MCF 10A (cell line): ENCODE measurements at regions not wholly inside any gene's neighbourhood (a gene's known extent, or its start where the extent isn't known, plus 50 kb on each side); places are given as distances from the start of the nearest gene placed in this dataset.

ENCODE experiments used
- BruUV-seq: library from RNA; stranded (reverse); fragments of 400-500 nt; replicated peaks from 2 replicates; lab custom pipeline; 2021; lab: Mats Ljungman, UMichigan
- CTCF ChIA-PET: fragments of 300-600 bp; sonication (Branson Sonifier 250); formaldehyde crosslinking; extraction: SDS; loops from one replicate; lab custom pipeline; 2021; ENCODE audit warnings: antibody characterized with exemption, inconsistent platforms; lab: Yijun Ruan, JAX
- POLR2A ChIA-PET: fragments of 300-600, 350-650 bp; sonication (Branson Sonifier 250); formaldehyde crosslinking; extraction: SDS; loops from one replicate; lab custom pipeline; 2020; ENCODE audit warnings: antibody characterized with exemption, inconsistent platforms; lab: Yijun Ruan, JAX
- DNase-seq: peaks from one replicate; pipeline ENCODE4 v3.0.0-alpha.2; 2018; ENCODE audit not compliant: unreplicated experiment
- H3K27ac Mint-ChIP-seq: one replicate; pipeline ENCODE4 v1.8.0; 2022; ENCODE audit warnings: mild to moderate bottlenecking, low read depth, mixed read lengths; ENCODE audit not compliant: unreplicated experiment
- H3K27me3 Mint-ChIP-seq: one replicate; pipeline ENCODE4 v1.8.0; 2022; ENCODE audit warnings: mixed read lengths; ENCODE audit not compliant: insufficient read depth, unreplicated experiment
- H3K36me3 Mint-ChIP-seq: one replicate; pipeline ENCODE4 v1.8.0; 2022; ENCODE audit warnings: mild to moderate bottlenecking, moderate library complexity, mixed read lengths; ENCODE audit not compliant: insufficient read depth, unreplicated experiment
- H3K4me1 Mint-ChIP-seq: one replicate; pipeline ENCODE4 v1.8.0; 2022; ENCODE audit warnings: mixed read lengths; ENCODE audit not compliant: insufficient read depth, unreplicated experiment
- H3K4me3 Mint-ChIP-seq: one replicate; pipeline ENCODE4 v1.8.0; 2022; ENCODE audit warnings: mild to moderate bottlenecking, moderate library complexity, mixed read lengths; ENCODE audit not compliant: unreplicated experiment
- H3K9me3 Mint-ChIP-seq: one replicate; pipeline ENCODE4 v1.8.0; 2022; ENCODE audit warnings: mixed read lengths; ENCODE audit not compliant: unreplicated experiment
- CTCF ChIP-seq: fragments of 200-600 bp; IDR thresholded peaks from one replicate; pipeline ENCODE4 v1.8.0; 2022; ENCODE audit warnings: antibody characterized with exemption, mild to moderate bottlenecking; ENCODE audit not compliant: unreplicated experiment
- intact Hi-C: fragments of 100-400 bp; cut with micrococcal nuclease; formaldehyde crosslinking; loops from 2 replicates; pipeline ENCODE4 v1.14.1; 2022

- H3K36me3 Mint-ChIP-seq, result no peaks in the 10 kb centered on the region
- ChIA-PET CTCF (interaction anchor here (0.6 kb wide), 1 partner anchor 116 kb away, joined by 3 read pairs; no protein-coding TSS in a partner anchor), POLR2A (interaction anchor here (0.9 kb wide), 1 partner anchor 167 kb away, joined by 3 read pairs; no protein-coding TSS in a partner anchor)
- DNase-seq, result no peak
- peaks cover 7% of the 10 kb centered on the region for H3K4me1 Mint-ChIP-seq
- no peak overlapping the region for H3K27ac Mint-ChIP-seq
- no TSS peak for BruUV-seq
- intact Hi-C loops, result no loop called here
- no peak overlapping the region for H3K4me3 Mint-ChIP-seq
- no peaks in the 10 kb centered on the region for H3K27me3 Mint-ChIP-seq
- H3K9me3 Mint-ChIP-seq, result peaks cover 19% of the 10 kb centered on the region
- TF ChIP-seq CTCF, result no peak
Measured at GRCh38 chr11:95345651-95346050, 114.6 kb upstream of the SESN3 start.

GRCh38 chr11:95344932-95345642 lies 114.1 kb upstream of the SESN3 start:
- H3K9me3 Mint-ChIP-seq, result peaks cover 19% of the 10 kb centered on the region
- no peaks in the 10 kb centered on the region for H3K36me3 Mint-ChIP-seq
- H3K4me3 Mint-ChIP-seq, result no peak overlapping the region
- peaks cover 7% of the 10 kb centered on the region for H3K4me1 Mint-ChIP-seq
- ChIA-PET POLR2A (interaction anchor here (0.9 kb wide), 1 partner anchor 167 kb away, joined by 3 read pairs; no protein-coding TSS in a partner anchor), CTCF (interaction anchor here (0.6 kb wide), 2 partner anchors 115 to 193 kb away, joined by 3 to 4 read pairs; no protein-coding TSS in a partner anchor)
- no peak overlapping the region for H3K27ac Mint-ChIP-seq
- no peaks in the 10 kb centered on the region for H3K27me3 Mint-ChIP-seq
- no peak for TF ChIP-seq CTCF
- intact Hi-C loops, result no loop called here
- peak; percentile 40 for DNase-seq
- BruUV-seq, result no TSS peak

- Mint-ChIP-seq H3K4me1 (peaks cover 7% of the 10 kb centered on the region), H3K4me3 (no peak overlapping the region), H3K36me3 (no peaks in the 10 kb centered on the region), H3K27me3 (no peaks in the 10 kb centered on the region), H3K27ac (no peak overlapping the region), H3K9me3 (no peaks in the 10 kb centered on the region)
- ChIA-PET CTCF (no interaction called here), POLR2A (no interaction called here)
- no peak for TF ChIP-seq CTCF
- BruUV-seq, result no TSS peak
- intact Hi-C loops, result no loop called here
- no peak for DNase-seq
Measured at GRCh38 chr11:95341221-95341620, 110.2 kb upstream of the SESN3 start.

GRCh38 chr11:95339086-95339901 lies 108.3 kb upstream of the SESN3 start:
- no peaks in the 10 kb centered on the region for H3K27me3 Mint-ChIP-seq
- H3K4me1 Mint-ChIP-seq, result no peaks in the 10 kb centered on the region
- H3K36me3 Mint-ChIP-seq, result no peaks in the 10 kb centered on the region
- no peak overlapping the region for H3K27ac Mint-ChIP-seq
- H3K9me3 Mint-ChIP-seq, result no peaks in the 10 kb centered on the region
- CTCF ChIA-PET, result no interaction called here
- POLR2A ChIA-PET, result interaction anchor here (0.7 to 1.6 kb wide), 3 partner anchors 15 to 1437 kb away, joined by 3 to 4 read pairs (median 3); partner anchors contain the start of gene SESN3
- DNase-seq, result no peak
- intact Hi-C loops, result no loop called here
- no peak overlapping the region for H3K4me3 Mint-ChIP-seq
- no peak for TF ChIP-seq CTCF
- no TSS peak for BruUV-seq
